GM10266 (cell line): ENCODE measurements at regions not wholly inside any gene's neighbourhood (a gene's known extent, or its start where the extent isn't known, plus 50 kb on each side); places are given as distances from the start of the nearest gene placed in this dataset.

Source experiments
- DNase-seq: peaks from one replicate; pipeline ENCODE4 v3.0.0; 2012; ENCODE audit errors: extremely low spot score
- TF ChIP-seq, protein P1 (sequence below): IDR thresholded peaks from 2 replicates; pipeline ENCODE4 v1.5.1; 2012; ENCODE audit warnings: mild to moderate bottlenecking, low read depth; ENCODE audit not compliant: control insufficient read depth, insufficient read depth; ENCODE audit errors: missing control alignments

DNA sequence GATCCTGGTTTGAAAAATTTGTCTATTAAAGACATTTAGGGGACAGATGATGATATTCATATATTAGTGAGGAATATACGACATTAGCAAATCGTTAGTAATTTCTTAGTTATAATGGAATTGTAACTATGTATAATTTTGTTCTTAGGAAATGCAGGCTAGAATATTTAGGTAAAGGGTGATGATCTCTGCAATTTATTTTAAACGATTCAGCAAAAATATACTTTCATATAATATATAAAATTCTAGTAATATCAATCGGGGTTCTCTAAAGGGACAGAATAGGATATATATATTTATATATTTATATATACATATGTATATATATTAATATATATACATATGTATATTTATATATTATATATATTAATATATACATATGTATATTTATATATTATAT lies 142.5 kb upstream of the DNAJC10 start:
- TF ChIP-seq, protein P1, sequence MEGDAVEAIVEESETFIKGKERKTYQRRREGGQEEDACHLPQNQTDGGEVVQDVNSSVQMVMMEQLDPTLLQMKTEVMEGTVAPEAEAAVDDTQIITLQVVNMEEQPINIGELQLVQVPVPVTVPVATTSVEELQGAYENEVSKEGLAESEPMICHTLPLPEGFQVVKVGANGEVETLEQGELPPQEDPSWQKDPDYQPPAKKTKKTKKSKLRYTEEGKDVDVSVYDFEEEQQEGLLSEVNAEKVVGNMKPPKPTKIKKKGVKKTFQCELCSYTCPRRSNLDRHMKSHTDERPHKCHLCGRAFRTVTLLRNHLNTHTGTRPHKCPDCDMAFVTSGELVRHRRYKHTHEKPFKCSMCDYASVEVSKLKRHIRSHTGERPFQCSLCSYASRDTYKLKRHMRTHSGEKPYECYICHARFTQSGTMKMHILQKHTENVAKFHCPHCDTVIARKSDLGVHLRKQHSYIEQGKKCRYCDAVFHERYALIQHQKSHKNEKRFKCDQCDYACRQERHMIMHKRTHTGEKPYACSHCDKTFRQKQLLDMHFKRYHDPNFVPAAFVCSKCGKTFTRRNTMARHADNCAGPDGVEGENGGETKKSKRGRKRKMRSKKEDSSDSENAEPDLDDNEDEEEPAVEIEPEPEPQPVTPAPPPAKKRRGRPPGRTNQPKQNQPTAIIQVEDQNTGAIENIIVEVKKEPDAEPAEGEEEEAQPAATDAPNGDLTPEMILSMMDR: no peak
- DNase-seq: no peak

DNA sequence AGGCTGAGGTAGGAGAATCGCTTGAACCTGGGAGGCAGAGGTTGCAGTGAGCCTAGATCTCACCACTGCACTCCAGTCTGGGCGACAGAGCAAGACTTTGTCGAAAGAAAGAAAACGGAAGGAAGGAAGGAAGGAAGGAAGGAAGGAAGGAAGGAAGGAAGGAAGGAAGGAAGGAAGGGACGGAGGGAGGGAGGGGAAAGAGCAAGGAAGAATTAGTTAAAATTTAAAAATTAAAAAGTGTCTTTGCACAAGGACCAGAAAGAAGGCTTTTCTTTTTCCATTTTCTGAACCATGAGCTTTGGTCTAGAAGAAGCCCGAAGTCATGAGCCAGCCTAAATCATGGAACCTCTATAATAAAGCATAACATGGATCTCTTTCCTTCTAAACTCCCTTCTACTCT lies 138.2 kb upstream of the DNAJC10 start:
- no peak for DNase-seq
- TF ChIP-seq, protein P1: no peak

DNA sequence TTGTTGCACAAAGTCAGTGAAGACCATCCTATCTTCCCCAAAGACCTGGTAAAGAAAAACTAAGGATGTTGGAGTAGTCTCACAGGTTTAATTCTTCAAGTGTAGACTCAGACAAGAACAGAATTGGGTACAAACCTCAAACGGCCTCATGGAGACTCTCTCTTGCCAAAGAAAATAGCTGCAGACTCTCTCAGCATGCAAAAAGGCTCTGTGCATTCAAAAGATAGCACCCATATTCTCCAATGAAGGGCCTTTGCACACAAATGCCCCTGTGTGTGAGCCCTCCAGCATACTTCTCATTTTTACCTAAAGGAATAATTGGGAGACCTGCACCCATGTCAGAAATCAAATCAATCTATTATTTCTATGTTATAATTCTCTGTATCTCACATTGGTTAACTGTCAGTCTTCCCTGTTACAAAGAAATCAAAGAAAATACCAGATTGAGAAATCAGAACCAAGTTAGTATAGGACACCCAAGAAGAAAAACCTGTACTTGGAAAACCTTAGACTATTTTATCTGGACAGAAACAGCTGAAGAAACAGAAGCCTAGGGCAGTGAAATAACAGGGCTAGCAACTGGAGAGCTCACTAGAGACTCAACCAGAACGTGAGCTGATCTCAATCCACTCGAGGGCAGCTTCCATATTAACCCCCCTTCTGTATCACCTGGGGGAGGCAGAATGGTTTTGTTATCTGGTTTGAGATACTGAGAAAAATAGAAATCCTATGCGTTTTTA lies 134.7 kb upstream of the DNAJC10 start:
- no peak for DNase-seq
- TF ChIP-seq, protein P1: no peak

DNA sequence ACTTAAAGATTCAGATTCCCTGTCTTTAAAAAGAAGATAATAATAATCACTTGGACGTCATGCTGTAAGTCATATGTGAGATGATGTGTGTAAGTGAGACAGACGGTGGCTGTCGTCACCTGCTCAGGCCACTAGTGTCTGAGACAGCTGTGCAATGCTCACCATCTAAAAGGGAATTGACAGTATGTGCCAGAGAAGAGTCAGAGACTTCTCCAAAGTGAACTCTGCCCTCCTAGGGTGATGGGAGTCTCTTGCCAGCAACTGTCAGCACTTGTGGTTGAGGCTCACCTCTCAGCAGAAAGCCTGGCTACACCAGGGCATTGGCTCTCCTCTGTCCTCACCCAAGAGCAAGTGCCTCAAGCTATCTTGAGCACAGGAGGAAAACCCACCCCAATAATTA lies 131.6 kb upstream of the DNAJC10 start:
- TF ChIP-seq, protein P1: no peak
- no peak for DNase-seq

DNA sequence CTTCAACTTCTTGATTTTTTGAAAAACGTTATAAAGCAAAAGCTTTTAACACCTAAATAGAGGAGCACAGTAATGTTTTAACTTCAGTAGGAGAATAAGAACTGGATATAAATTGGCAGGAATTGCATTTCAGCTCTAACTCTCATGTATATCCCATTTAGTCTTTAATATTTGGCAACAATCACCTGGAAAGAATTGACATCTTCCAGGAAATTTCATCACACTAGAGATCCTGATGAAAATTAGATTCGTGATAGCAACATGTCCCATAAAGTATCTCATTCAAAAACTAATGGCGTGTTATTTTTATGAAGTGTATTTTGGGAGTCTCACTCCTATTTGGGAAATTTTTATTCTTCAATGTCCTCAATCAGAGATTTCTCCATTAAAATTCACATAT lies 131.1 kb upstream of the DNAJC10 start:
- TF ChIP-seq, protein P1: no peak

DNA sequence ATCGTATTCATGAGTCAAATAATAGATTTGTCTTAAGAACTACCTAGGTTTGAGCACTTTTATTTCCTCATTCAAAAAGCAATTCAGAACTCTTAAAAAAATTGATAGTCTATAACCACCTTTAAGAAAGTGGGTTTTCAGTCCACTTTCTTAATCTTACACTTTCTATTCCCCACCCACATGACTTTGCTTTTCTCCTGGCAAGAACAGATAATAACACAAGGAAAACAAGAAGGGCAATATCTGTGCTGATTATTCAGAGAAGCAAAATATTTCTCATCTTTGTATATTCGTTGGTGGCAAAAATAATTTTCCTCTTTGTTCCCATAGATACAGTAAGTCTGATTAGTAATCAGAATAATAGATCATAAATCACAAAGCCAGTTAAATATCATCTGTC lies 130.6 kb upstream of the DNAJC10 start:
- DNase-seq: no peak
- TF ChIP-seq, protein P1: no peak

More for the DNA sequence above, 131.1 kb upstream of the DNAJC10 start:
- DNase-seq: no peak

DNA sequence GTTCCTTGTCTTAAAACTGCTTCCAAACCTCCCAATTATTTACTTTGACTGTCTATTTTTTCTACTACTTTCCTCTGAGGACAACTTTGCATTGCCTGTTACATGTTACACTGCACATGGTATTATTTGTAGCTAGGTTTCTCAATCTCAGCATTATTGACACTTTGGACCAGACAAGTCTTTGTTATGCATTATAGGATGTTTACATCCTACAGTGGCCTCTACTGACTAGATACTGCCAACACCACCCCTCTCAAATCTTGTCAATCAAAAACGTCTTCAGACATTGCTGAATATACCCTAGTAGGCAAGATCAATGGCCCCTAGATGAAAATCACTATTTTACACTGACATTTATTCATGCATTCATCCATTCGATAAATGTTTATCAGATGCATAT lies 129.6 kb upstream of the DNAJC10 start:
- DNase-seq: no peak
- TF ChIP-seq, protein P1: peak; percentile 39
